K562 (cell line): ENCODE measurements at regions not wholly inside any gene's neighbourhood (a gene's known extent, or its start where the extent isn't known, plus 50 kb on each side); places are given as distances from the start of the nearest gene placed in this dataset.
A peak's percentile ranks its signal among the peaks of the same experiment; 100 is the strongest.

Experiments used
- ELF4 ChIP-seq: fragments of 450-650 bp; formaldehyde crosslinking; IDR thresholded peaks from 2 replicates; pipeline ENCODE4 v1.4.0; 2022; ENCODE audit warnings: missing genetic modification characterization
- EP400 ChIP-seq: fragments of 450-650 bp; IDR thresholded peaks from 2 replicates; pipeline ENCODE4 v1.6.1; 2017; ENCODE audit warnings: antibody characterized with exemption, mild to moderate bottlenecking, moderate library complexity
- NBN ChIP-seq: fragments of 450-650 bp; IDR thresholded peaks from 2 replicates; pipeline ENCODE4 v1.6.1; 2016; ENCODE audit warnings: low read depth, mild to moderate bottlenecking
- NFIC ChIP-seq: fragments of 450-650 bp; IDR thresholded peaks from 2 replicates; pipeline ENCODE4 v1.6.1; 2017; ENCODE audit warnings: mild to moderate bottlenecking, inconsistent platforms
- NR1H2 ChIP-seq: sonication (generic); formaldehyde crosslinking; IDR thresholded peaks from 2 replicates; pipeline ENCODE4 v1.4.0; 2020; ENCODE audit warnings: mild to moderate bottlenecking, missing genetic modification reagents
- SAFB2 ChIP-seq: fragments of 200-400 bp; formaldehyde crosslinking; IDR thresholded peaks from 2 replicates; pipeline ENCODE4 v1.6.1; 2018; ENCODE audit warnings: borderline replicate concordance, low read length, low read depth, moderate library complexity; ENCODE audit not compliant: severe bottlenecking
- TCF3 ChIP-seq: sonication (generic); formaldehyde crosslinking; IDR thresholded peaks from 2 replicates; pipeline ENCODE4 v1.4.0; 2020; ENCODE audit warnings: mild to moderate bottlenecking, missing genetic modification reagents
- TCF7 ChIP-seq: sonication (generic); IDR thresholded peaks from 2 replicates; pipeline ENCODE4 v1.6.1; 2016; ENCODE audit warnings: antibody characterized with exemption, borderline replicate concordance
- ZBTB1 ChIP-seq: sonication (generic); formaldehyde crosslinking; IDR thresholded peaks from 2 replicates; pipeline ENCODE4 v1.8.1; 2023; ENCODE audit warnings: missing genetic modification reagents, low read depth, mild to moderate bottlenecking, borderline replicate concordance
- ZFX ChIP-seq: sonication (generic); formaldehyde crosslinking; IDR thresholded peaks from 2 replicates; pipeline ENCODE4 v1.8.0; 2022; ENCODE audit warnings: mild to moderate bottlenecking, missing genetic modification reagents, moderate library complexity
- ZNF146 ChIP-seq: IDR thresholded peaks from one replicate; pipeline ENCODE4 v1.6.1; 2018; ENCODE audit warnings: missing compliant biosample characterization; ENCODE audit not compliant: unreplicated experiment
- ZNF41 ChIP-seq: fragments of 250-450 bp; sonication (Bioruptor Pico); conservative IDR thresholded peaks from 2 replicates; pipeline ENCODE4 v1.4.0; 2020; ENCODE audit warnings: mild to moderate bottlenecking
- TF ChIP-seq, protein P1 (sequence below): fragments of 250-450 bp; sonication (Bioruptor Pico); IDR thresholded peaks from 2 replicates; pipeline ENCODE4 v1.5.0; 2021; ENCODE audit warnings: mild to moderate bottlenecking, moderate library complexity
- TF ChIP-seq, protein P2 (sequence below), 2 experiments: fragments of 450-650 bp; IDR thresholded peaks; 2 replicates each; pipeline ENCODE4 v1.6.1; 2018; ENCODE audit warnings: mild to moderate bottlenecking in 2 of 2, low read depth in 1 of 2; ENCODE audit not compliant: partially characterized antibody in 2 of 2
- TF ChIP-seq, protein P3 (sequence below), 3 experiments: fragments of 200-800 bp in 1 of 3; sonication (Bioruptor generic) in 1 of 3; sonication (generic) in 1 of 3; formaldehyde crosslinking in 1 of 3; IDR thresholded peaks; 2 replicates each; pipeline versions ENCODE4 v1.6.1 to v1.8.0; 2016 to 2022; ENCODE audit warnings: mild to moderate bottlenecking in 2 of 3, missing compliant biosample characterization in 2 of 3, missing genetic modification characterization in 2 of 3, missing genetic modification reagents in 1 of 3
- TF ChIP-seq, protein P4 (sequence below): sonication (generic); formaldehyde crosslinking; IDR thresholded peaks from 2 replicates; pipeline ENCODE4 v1.9.0; 2022; ENCODE audit warnings: mild to moderate bottlenecking, missing genetic modification reagents
- TF ChIP-seq, protein P5 (sequence below): sonication (generic); formaldehyde crosslinking; IDR thresholded peaks from 2 replicates; pipeline ENCODE4 v1.8.1; 2022; ENCODE audit warnings: missing genetic modification reagents

DNA sequence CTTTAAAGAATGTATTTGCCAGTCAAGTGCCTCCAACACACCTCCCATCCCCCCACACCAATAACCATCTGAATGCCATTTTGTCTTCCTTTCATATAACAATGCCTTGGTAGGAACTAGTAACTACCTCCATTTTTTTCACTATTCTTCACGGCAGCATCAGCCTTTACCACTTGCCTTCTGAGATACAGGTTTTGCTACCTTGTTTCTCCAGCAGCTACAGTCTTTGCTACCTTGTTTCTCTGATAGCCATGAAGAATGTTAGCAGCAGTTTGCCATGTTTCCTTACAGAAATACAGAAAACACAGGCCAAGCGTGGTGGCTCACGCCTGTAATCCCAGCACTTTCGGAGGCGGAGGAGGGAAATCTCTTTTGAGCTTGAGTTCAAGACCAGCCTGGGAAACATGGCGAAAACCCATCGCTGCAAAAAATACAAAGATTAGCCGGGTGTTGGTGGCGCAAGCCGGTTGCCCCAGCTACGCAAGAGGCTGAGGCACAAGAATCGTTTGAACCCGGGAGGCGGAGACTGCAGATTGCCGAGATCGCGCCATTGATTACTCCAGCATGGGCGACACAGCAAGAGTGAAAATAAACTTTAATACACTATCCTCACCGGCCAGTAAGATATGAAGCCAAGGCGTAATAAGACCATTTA lies 100.9 kb downstream of the HFE start (continued):
- TF ChIP-seq, protein P1, sequence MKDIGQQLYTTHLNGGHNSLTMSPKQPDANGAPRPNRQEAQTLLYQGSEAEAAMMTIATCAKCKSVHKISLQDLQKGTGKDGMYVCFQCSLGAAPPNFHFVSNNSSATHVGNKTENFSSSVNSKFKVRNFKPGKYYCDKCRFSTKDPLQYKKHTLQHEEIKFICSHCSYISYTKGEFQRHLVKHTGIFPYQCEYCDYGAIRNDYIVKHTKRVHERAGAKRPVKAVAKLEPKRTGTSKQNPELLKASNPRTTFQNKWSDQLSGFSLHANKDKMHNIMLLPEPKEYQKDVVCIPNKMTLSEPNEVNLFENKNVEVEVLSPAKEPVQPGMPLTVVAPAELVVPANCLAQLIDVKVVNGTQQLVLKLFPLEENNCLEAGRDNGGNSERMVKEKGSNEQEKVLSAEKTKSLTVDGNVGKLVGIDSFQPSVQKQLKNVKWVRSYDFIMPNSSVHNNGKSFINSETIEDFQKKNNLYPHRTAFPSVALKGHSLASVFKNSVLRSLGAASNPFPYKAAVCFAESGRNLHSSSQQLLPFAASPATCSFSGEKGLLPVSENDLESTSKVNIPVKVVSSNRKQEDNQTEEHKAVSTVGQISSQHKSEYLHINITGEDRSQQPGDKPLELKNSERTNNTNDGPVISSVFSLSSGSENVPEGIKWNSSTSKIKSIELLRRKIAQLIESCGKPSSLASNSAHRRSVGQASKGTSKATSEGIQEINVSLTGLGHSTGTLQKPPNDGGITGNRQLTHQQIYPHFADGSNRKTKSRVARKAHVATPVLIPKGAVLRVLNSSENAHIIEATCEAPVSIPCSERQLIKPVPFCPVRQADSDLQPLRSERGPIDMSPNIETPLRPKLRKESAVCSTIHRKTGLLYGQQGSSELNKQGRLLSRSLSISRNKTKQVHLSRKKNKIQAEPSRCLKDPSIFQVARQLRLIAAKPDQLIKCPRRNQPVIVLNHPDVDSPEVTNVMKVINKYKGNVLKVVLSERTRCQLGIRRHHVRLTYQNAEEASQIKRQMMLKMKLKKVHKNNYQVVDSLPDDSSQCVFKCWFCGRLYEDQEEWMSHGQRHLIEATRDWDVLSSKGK (CRISPR knock-in tag), result no peak
- TF ChIP-seq, protein P2, sequence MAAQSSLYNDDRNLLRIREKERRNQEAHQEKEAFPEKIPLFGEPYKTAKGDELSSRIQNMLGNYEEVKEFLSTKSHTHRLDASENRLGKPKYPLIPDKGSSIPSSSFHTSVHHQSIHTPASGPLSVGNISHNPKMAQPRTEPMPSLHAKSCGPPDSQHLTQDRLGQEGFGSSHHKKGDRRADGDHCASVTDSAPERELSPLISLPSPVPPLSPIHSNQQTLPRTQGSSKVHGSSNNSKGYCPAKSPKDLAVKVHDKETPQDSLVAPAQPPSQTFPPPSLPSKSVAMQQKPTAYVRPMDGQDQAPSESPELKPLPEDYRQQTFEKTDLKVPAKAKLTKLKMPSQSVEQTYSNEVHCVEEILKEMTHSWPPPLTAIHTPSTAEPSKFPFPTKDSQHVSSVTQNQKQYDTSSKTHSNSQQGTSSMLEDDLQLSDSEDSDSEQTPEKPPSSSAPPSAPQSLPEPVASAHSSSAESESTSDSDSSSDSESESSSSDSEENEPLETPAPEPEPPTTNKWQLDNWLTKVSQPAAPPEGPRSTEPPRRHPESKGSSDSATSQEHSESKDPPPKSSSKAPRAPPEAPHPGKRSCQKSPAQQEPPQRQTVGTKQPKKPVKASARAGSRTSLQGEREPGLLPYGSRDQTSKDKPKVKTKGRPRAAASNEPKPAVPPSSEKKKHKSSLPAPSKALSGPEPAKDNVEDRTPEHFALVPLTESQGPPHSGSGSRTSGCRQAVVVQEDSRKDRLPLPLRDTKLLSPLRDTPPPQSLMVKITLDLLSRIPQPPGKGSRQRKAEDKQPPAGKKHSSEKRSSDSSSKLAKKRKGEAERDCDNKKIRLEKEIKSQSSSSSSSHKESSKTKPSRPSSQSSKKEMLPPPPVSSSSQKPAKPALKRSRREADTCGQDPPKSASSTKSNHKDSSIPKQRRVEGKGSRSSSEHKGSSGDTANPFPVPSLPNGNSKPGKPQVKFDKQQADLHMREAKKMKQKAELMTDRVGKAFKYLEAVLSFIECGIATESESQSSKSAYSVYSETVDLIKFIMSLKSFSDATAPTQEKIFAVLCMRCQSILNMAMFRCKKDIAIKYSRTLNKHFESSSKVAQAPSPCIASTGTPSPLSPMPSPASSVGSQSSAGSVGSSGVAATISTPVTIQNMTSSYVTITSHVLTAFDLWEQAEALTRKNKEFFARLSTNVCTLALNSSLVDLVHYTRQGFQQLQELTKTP (IDR thresholded peaks at IDR 0.05; ENCODE audit: low read depth in 1 of 2, partially characterized antibody in 2 of 2), result no peak
- TF ChIP-seq EP400 (peak; percentile 93; the same call in 1 of the 2 replicates), TCF7 (no peak), ZFX (no peak), ZNF146 (CRISPR knock-in tag) (no peak), TCF3 (no peak), NR1H2 (CRISPR knock-in tag) (no peak), NFIC (no peak), ZBTB1 (CRISPR knock-in tag) (no peak), SAFB2 (no peak), ELF4 (CRISPR knock-in tag) (no peak), NBN (no peak), ZNF41 (CRISPR knock-in tag) (no peak)
- TF ChIP-seq, protein P3, sequence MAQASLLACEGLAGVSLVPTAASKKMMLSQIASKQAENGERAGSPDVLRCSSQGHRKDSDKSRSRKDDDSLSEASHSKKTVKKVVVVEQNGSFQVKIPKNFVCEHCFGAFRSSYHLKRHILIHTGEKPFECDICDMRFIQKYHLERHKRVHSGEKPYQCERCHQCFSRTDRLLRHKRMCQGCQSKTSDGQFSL (CRISPR knock-in tag; IDR thresholded peaks at IDR 0.05), result no peak
- TF ChIP-seq, protein P3 (tag; IDR thresholded peaks at IDR 0.05), result 0 out of 4 replicates have a peak, but pooled peaks of 1 of the 2 experiments have one; percentile 43
- TF ChIP-seq, protein P4, sequence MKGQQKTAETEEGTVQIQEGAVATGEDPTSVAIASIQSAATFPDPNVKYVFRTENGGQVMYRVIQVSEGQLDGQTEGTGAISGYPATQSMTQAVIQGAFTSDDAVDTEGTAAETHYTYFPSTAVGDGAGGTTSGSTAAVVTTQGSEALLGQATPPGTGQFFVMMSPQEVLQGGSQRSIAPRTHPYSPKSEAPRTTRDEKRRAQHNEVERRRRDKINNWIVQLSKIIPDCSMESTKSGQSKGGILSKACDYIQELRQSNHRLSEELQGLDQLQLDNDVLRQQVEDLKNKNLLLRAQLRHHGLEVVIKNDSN (CRISPR knock-in tag), result no peak
- TF ChIP-seq, protein P5, sequence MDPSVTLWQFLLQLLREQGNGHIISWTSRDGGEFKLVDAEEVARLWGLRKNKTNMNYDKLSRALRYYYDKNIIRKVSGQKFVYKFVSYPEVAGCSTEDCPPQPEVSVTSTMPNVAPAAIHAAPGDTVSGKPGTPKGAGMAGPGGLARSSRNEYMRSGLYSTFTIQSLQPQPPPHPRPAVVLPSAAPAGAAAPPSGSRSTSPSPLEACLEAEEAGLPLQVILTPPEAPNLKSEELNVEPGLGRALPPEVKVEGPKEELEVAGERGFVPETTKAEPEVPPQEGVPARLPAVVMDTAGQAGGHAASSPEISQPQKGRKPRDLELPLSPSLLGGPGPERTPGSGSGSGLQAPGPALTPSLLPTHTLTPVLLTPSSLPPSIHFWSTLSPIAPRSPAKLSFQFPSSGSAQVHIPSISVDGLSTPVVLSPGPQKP (CRISPR knock-in tag), result no peak
